Ovary (tissue), 3 donors: ENCODE measurements at regions not wholly inside any gene's neighbourhood (a gene's known extent, or its start where the extent isn't known, plus 50 kb on each side); places are given as distances from the start of the nearest gene placed in this dataset.

Source experiments
- EP300 ChIP-seq: sonication (generic); formaldehyde crosslinking; IDR thresholded peaks from one replicate; pipeline ENCODE4 v1.6.1; 2017; ENCODE audit warnings: antibody characterized with exemption
- TF ChIP-seq, protein P1 (sequence below), 3 donors: fragments of 450-650 bp in 2 of 3; fragments of 200-600 bp in 1 of 3; IDR thresholded peaks; one replicate each; pipeline versions ENCODE4 v1.5.1 to v1.8.0; 2016 to 2022; ENCODE audit warnings: antibody characterized with exemption in 3 of 3, mild to moderate bottlenecking in 1 of 3
- donor health status: DM: no; HTN: no; CAD: no.

DNA sequence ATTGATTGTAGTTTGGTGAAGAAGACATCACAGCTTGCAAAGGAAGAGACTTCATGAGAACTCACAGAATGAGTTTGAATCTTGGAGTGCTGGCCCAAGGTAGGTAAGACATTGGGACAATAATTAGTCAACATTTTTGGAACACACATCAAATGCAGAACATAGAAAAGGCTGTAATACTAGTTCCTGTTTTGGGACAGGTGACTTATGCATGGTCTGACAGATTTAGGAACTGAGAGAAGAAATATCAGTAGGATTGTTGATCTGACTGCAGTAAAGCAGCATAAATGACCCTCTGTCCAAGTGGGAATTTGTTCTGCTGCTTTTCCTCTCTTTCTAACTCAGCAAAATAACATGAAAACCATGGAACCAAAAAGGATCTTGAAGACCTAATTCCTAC, 102.3 kb upstream of the MAP3K7 start:
- TF ChIP-seq, protein P1, sequence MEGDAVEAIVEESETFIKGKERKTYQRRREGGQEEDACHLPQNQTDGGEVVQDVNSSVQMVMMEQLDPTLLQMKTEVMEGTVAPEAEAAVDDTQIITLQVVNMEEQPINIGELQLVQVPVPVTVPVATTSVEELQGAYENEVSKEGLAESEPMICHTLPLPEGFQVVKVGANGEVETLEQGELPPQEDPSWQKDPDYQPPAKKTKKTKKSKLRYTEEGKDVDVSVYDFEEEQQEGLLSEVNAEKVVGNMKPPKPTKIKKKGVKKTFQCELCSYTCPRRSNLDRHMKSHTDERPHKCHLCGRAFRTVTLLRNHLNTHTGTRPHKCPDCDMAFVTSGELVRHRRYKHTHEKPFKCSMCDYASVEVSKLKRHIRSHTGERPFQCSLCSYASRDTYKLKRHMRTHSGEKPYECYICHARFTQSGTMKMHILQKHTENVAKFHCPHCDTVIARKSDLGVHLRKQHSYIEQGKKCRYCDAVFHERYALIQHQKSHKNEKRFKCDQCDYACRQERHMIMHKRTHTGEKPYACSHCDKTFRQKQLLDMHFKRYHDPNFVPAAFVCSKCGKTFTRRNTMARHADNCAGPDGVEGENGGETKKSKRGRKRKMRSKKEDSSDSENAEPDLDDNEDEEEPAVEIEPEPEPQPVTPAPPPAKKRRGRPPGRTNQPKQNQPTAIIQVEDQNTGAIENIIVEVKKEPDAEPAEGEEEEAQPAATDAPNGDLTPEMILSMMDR (IDR thresholded peaks at IDR 0.05): no peak
- TF ChIP-seq EP300: no peak
